ENCODE measurements at regions not wholly inside any gene's neighbourhood (a gene's known extent, or its start where the extent isn't known, plus 50 kb on each side); places are given as distances from the start of the nearest gene placed in this dataset.

DNA sequence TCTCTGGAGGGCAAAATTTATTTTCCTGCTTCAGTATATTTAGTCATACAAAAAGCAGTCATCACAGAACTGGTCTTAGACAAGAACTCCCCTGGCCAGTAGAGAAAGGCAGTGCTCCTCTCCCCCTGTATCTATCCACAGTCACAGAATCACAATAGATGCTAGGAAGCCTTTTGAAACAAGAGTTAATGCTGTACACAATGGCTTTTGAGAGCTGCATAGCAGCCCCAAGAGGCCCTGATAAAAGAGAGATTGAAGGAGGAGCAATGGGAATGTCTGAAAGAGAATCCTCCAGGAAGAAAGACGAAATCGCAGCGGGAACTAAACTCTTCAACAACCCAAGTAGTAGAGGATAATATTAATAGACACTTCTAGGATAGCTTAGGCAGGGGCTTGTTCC, 330.2 kb downstream of the RBM43 start:
- TF ChIP-seq EZH2phosphoT487 (IDR thresholded peaks at IDR 0.05; ENCODE audit: borderline replicate concordance, low read length) (no peak), EZH2 (IDR thresholded peaks at IDR 0.05; ENCODE audit: low read length, unreplicated experiment) (no peak)
- TF ChIP-seq, protein P1, sequence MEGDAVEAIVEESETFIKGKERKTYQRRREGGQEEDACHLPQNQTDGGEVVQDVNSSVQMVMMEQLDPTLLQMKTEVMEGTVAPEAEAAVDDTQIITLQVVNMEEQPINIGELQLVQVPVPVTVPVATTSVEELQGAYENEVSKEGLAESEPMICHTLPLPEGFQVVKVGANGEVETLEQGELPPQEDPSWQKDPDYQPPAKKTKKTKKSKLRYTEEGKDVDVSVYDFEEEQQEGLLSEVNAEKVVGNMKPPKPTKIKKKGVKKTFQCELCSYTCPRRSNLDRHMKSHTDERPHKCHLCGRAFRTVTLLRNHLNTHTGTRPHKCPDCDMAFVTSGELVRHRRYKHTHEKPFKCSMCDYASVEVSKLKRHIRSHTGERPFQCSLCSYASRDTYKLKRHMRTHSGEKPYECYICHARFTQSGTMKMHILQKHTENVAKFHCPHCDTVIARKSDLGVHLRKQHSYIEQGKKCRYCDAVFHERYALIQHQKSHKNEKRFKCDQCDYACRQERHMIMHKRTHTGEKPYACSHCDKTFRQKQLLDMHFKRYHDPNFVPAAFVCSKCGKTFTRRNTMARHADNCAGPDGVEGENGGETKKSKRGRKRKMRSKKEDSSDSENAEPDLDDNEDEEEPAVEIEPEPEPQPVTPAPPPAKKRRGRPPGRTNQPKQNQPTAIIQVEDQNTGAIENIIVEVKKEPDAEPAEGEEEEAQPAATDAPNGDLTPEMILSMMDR (conservative IDR thresholded peaks at IDR 0.05; ENCODE audit: low read depth, low read length) = no peak

Measured in PC-3 (cell line).